ENCODE measurements at regions not wholly inside any gene's neighbourhood (a gene's known extent, or its start where the extent isn't known, plus 50 kb on each side); places are given as distances from the start of the nearest gene placed in this dataset.

DNA sequence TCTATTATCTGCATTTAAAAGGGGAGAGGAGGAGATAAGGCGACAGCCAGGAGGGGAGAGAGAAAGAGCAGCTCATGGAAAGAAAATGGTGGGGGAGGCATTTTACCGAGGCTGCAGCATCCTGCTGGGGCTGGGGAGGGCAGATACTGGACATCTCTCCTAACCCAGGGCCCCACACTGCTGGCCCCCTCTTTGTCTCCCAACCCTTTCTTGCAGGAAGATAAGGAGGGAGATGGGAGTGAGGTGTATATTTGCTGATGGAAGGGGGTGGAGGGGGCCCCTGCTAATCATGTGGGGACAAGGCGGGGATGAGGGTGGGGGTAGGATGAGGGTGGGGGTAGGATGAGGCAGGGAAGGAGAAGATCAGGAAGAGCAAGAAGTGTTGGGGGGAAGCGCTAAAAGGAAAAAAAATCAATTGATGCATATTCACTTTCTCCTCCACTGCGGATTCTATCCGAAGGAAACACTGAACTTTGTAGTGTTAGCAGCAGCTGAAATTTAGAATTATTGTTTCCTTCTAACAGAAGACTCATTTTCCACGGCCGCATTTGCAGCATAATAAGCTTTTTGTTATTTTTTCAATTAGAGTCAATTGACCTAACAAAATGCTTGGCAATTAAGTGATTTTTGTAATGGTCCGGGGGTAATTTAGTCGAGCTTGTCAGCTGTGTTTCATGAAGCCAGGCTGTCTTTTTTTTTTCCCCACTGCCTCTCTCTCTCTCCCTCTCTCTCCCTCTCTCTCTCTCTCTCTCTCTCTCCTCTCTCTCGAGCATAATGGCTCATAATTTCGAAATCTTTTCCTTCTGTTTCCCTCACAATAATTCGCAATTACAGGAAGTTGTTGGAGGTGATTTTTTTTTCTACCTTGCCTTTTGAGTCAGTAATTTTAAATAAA is 1134.6 kb downstream of the BCL11B start:
- FAIRE-seq (no peak), DNase-seq (ENCODE audit: insufficient read length, low spot score) (no peak)
- no peak for TF ChIP-seq POLR2AphosphoS5 (IDR thresholded peaks at IDR 0.05; ENCODE audit: low read depth, low read length)

DNA sequence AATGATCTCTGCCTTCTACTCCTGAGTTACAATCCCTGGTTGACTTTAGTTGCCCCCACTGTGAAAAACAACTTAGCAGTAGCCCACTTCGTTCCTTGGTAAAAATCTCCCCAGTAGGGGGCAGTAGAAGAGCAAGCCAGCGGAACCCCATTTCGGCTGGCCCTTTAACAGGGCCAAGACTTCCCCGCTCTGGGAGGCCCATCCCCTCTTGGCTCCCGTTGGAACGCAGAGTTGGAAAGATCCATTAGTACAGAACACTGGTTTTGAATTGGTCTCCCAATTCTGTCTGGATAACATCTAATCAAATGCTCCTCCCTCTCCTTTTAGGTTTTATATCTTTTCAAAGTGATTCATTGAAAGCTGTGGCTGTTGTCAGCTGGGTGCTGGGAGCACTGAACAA is 1133.3 kb downstream of the BCL11B start:
- DNase-seq (ENCODE audit: insufficient read length, low spot score) (peak; percentile 13), FAIRE-seq (no peak)
- no peak for TF ChIP-seq SPI1 (IDR thresholded peaks at IDR 0.05; ENCODE audit: low read depth, low read length)
- no peak for TF ChIP-seq PAX5 (IDR thresholded peaks at IDR 0.05; ENCODE audit: insufficient read depth, low read length, severe bottlenecking)
- TF ChIP-seq TAF1 (IDR thresholded peaks at IDR 0.05; ENCODE audit: low read depth, low read length), result no peak

DNA sequence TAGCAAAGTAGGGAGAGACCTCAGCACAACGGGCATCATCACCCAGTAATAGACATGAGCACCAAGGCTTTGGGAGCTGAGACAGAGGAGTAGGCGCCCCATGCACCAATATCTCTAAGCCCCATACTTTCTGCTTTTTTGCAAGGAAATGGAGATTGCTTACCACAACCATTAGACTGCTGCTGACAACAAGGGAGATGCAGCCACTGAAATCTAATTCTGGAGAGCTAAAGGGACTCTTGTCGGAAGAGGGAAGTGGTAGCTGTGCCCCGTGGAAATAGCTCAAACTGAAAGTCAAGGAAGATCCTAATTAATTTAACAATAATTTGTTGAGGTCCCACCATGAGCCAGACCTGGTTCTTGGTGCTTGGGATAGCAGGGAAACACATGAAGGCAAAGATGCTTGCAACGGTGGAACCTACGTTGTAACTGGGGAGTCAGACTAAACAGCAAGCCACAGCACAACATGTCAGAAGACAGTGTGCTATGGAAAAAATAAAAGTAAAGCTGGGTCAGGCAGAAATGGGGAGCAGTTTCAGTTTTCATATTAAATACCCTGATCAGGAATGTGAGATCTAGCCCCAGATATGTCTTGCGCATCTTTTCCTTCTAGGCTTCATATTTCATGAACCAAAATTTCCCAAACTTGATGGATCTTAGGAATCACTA is 1131.0 kb downstream of the BCL11B start:
- no peak for TF ChIP-seq POLR2AphosphoS5 (IDR thresholded peaks at IDR 0.05; ENCODE audit: low read depth, low read length)
- TF ChIP-seq POLR2A (IDR thresholded peaks at IDR 0.05; ENCODE audit: low read depth, low read length), result no peak
- no peak for TF ChIP-seq TAF1 (IDR thresholded peaks at IDR 0.05; ENCODE audit: low read depth, low read length)
- TF ChIP-seq POU2F2 (IDR thresholded peaks at IDR 0.05; ENCODE audit: low read depth, low read length), result no peak
- no peak for TF ChIP-seq SPI1 (IDR thresholded peaks at IDR 0.05; ENCODE audit: low read depth, low read length)
- no peak for TF ChIP-seq PAX5 (IDR thresholded peaks at IDR 0.05; ENCODE audit: insufficient read depth, low read length, severe bottlenecking)
- FAIRE-seq (no peak), DNase-seq (ENCODE audit: insufficient read length, low spot score) (no peak)

DNA sequence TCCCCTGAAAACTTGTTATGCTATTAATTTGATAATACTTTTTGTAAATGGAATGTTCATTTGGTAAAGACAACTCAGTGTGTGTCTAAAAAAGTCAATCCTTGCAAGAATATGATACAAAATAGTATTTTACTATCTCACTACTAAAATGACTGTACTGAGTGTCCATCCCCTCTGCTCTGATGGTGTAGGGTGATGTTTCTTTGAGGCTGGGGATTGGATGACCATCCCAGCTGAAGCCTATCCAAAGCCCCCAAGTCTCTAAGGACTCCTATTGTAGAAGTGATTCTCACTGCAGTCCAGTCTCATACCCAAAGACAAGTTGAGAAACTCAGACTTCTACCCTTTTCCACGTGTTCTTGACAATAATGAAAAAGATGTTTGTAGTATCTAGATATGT is 1128.4 kb downstream of the BCL11B start:
- TF ChIP-seq SPI1 (IDR thresholded peaks at IDR 0.05; ENCODE audit: low read depth, low read length) (no peak), TAF1 (IDR thresholded peaks at IDR 0.05; ENCODE audit: low read depth, low read length) (no peak), POLR2A (IDR thresholded peaks at IDR 0.05; ENCODE audit: low read depth, low read length) (no peak), PAX5 (IDR thresholded peaks at IDR 0.05; ENCODE audit: insufficient read depth, low read length, severe bottlenecking) (no peak), POLR2AphosphoS5 (IDR thresholded peaks at IDR 0.05; ENCODE audit: low read depth, low read length) (no peak), POU2F2 (IDR thresholded peaks at IDR 0.05; ENCODE audit: low read depth, low read length) (no peak)
- FAIRE-seq, result no peak

DNA sequence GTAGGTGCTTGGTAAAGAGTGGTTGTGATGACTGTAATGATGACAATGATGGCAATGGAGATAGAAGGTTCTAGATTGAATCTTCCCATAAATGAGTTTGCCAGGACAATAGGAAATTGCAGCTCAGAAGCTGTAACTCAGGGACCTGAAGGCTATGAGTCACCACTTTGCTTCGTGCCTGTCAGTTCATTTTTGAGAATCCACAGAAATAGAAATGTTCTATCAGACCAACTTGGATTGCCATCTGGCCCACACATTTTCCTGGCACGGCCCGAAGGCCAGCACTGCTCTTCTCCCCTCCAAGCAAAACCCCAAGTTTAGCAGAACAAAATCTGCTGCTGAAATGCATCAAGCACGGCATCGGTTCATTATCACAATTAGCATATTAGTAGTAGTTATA is 1127.0 kb downstream of the BCL11B start:
- no peak for TF ChIP-seq PAX5 (IDR thresholded peaks at IDR 0.05; ENCODE audit: insufficient read depth, low read length, severe bottlenecking)
- no peak for TF ChIP-seq TAF1 (IDR thresholded peaks at IDR 0.05; ENCODE audit: low read depth, low read length)
- TF ChIP-seq POLR2A (IDR thresholded peaks at IDR 0.05; ENCODE audit: low read depth, low read length), result no peak
- TF ChIP-seq POU2F2 (IDR thresholded peaks at IDR 0.05; ENCODE audit: low read depth, low read length), result no peak
- no peak for TF ChIP-seq SPI1 (IDR thresholded peaks at IDR 0.05; ENCODE audit: low read depth, low read length)
- no peak for TF ChIP-seq POLR2AphosphoS5 (IDR thresholded peaks at IDR 0.05; ENCODE audit: low read depth, low read length)
- no peak for FAIRE-seq
- no peak for DNase-seq (ENCODE audit: insufficient read length, low spot score)

More for the DNA sequence above, 1128.4 kb downstream of the BCL11B start:
- no peak for DNase-seq (ENCODE audit: insufficient read length, low spot score)

DNA sequence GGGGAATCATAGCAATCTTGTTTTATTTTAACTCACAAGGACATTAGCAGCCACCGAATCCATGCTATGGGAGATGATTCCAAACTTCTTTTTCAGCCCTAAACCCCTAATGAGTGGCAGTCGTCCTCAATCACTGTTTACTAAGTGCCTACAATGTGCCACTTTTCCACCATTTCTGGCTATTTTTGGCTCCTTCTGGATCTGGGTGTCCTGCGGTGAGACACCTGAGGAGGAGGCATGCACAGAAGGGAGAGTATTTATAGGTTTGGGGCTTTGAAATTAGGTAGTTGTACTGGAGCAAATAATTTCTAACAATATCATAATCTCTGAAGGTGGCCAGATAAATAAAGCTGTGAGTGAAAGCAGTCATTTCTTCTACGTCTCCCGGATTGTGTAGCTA is 1125.6 kb downstream of the BCL11B start:
- no peak for FAIRE-seq
- DNase-seq (ENCODE audit: insufficient read length, low spot score), result no peak
- no peak for TF ChIP-seq POLR2AphosphoS5 (IDR thresholded peaks at IDR 0.05; ENCODE audit: low read depth, low read length)
- TF ChIP-seq POLR2A (IDR thresholded peaks at IDR 0.05; ENCODE audit: low read depth, low read length), result no peak
- no peak for TF ChIP-seq POU2F2 (IDR thresholded peaks at IDR 0.05; ENCODE audit: low read depth, low read length)
- no peak for TF ChIP-seq TAF1 (IDR thresholded peaks at IDR 0.05; ENCODE audit: low read depth, low read length)
- no peak for TF ChIP-seq SPI1 (IDR thresholded peaks at IDR 0.05; ENCODE audit: low read depth, low read length)
- no peak for TF ChIP-seq PAX5 (IDR thresholded peaks at IDR 0.05; ENCODE audit: insufficient read depth, low read length, severe bottlenecking)

DNA sequence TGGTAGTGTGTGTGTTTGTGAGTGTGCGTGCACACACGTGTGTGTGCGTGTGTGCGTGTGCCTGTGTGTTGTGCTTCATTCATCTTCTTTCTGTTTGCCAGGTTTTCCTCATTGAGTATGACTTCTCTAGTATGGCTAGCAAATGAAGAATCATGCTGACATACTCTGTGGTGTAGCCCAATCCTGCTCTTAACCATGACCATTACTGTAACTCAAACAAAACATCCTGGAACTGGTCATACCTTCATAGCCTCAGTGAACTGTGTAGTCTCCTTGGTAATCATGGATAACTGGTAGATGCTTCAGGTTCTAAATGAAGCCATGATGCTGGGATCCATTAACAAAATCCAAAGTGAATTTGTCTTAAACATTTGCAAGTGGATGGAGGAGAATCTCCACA is 1117.7 kb downstream of the BCL11B start:
- no peak for TF ChIP-seq POLR2A (IDR thresholded peaks at IDR 0.05; ENCODE audit: low read depth, low read length)
- TF ChIP-seq SPI1 (IDR thresholded peaks at IDR 0.05; ENCODE audit: low read depth, low read length), result no peak
- TF ChIP-seq PAX5 (IDR thresholded peaks at IDR 0.05; ENCODE audit: insufficient read depth, low read length, severe bottlenecking), result no peak
- no peak for TF ChIP-seq POU2F2 (IDR thresholded peaks at IDR 0.05; ENCODE audit: low read depth, low read length)
- TF ChIP-seq TAF1 (IDR thresholded peaks at IDR 0.05; ENCODE audit: low read depth, low read length), result no peak
- TF ChIP-seq POLR2AphosphoS5 (IDR thresholded peaks at IDR 0.05; ENCODE audit: low read depth, low read length), result no peak
- FAIRE-seq (no peak), DNase-seq (ENCODE audit: insufficient read length, low spot score) (no peak)

DNA sequence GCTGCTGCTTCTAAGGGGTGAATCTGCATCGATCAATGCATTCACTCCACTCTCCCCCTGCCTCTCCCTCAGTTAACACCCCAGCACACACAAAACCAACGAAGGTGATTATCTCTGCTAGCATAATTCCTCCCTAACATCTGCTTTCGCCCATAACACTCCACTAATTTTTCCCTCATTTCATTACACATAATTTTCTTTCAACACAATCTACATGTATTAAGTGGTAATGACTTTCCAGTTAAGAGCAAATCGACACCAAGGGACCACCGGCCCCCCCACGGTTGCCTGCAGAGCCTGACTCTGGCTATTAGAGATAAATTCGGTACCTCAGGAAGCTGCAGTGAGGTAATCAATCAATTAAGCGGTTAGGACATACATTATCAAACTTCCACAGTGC is 1115.6 kb downstream of the BCL11B start:
- no peak for TF ChIP-seq TAF1 (IDR thresholded peaks at IDR 0.05; ENCODE audit: low read depth, low read length)
- TF ChIP-seq POU2F2 (IDR thresholded peaks at IDR 0.05; ENCODE audit: low read depth, low read length), result no peak
- TF ChIP-seq POLR2AphosphoS5 (IDR thresholded peaks at IDR 0.05; ENCODE audit: low read depth, low read length), result no peak
- TF ChIP-seq PAX5 (IDR thresholded peaks at IDR 0.05; ENCODE audit: insufficient read depth, low read length, severe bottlenecking), result no peak
- no peak for TF ChIP-seq SPI1 (IDR thresholded peaks at IDR 0.05; ENCODE audit: low read depth, low read length)
- no peak for DNase-seq (ENCODE audit: insufficient read length, low spot score)
- no peak for FAIRE-seq

DNA sequence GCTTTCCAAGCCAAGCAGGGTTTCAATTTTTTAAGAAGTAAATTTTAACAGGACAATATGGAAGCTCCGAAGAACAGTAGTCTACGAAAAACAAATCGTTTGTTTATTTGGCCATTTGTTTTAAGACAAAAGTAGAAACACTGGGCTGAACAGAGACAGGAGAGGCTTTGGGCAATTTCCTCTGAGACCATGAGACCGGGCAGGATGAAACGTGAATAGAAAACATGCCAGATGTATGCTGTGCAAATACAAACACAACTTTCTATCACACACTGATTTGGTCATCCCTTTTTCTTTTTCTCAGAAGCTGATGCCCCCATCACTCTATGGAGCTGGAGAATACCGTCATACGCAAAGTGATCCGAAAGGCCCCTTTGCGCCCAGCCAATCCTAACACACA is 1111.1 kb downstream of the BCL11B start:
- TF ChIP-seq PAX5 (IDR thresholded peaks at IDR 0.05; ENCODE audit: insufficient read depth, low read length, severe bottlenecking) (no peak), SPI1 (IDR thresholded peaks at IDR 0.05; ENCODE audit: low read depth, low read length) (no peak), POLR2A (IDR thresholded peaks at IDR 0.05; ENCODE audit: low read depth, low read length) (no peak), POLR2AphosphoS5 (IDR thresholded peaks at IDR 0.05; ENCODE audit: low read depth, low read length) (no peak), POU2F2 (IDR thresholded peaks at IDR 0.05; ENCODE audit: low read depth, low read length) (no peak), TAF1 (IDR thresholded peaks at IDR 0.05; ENCODE audit: low read depth, low read length) (no peak)
- DNase-seq (ENCODE audit: insufficient read length, low spot score), result no peak
- FAIRE-seq, result no peak

All from GM12891 (cell line).